Suppressor macrophage treated with lipopolysaccharide for 1 hour (primary cell): ENCODE measurements at regions not wholly inside any gene's neighbourhood (a gene's known extent, or its start where the extent isn't known, plus 50 kb on each side); places are given as distances from the start of the nearest gene placed in this dataset.
A peak's percentile ranks its signal among the peaks of the same experiment; 100 is the strongest.

Source experiments
- DNase-seq, 3 donors: peaks; one replicate each; pipeline ENCODE4 v3.0.0-alpha.2; 2020 to 2022

DNA sequence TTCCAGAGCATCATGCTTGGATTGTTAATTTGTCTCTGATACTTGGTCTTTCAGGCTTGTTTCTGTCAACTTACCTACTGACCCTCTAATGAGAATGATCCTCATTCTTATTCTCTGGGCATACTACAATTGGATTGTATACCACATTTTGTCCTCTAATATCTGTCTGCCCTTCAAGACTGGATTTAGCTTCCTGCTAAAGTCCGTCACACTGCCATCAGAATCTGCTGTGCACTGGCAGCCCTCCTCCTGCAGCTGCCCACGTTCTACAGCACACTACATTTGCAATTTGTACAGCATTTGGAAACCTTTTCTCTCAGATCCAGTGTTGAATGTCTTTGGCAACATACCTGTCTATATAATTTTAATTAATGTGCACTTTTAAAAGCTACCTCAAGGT is 183.1 kb downstream of the ZNF330 start:
- no peak for DNase-seq

DNA sequence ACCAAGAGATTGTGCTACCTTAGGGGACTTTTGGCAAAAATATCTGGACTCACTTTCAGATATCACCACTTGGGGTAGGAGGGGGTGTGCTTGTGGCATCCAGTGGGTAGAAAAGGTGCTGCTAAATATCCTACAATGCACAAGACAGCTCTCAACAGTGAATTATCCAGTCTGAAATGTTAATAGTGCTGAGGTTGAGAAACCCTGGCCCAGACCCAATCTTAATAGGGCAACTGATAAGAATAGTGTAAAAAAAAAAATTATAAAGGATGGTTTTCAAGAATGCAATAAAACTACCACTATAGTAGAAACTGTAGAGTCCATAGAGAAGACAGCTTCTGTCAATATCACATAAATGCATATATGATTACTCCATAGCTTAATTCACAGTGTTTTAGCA is 185.5 kb downstream of the ZNF330 start:
- DNase-seq, result no peak

DNA sequence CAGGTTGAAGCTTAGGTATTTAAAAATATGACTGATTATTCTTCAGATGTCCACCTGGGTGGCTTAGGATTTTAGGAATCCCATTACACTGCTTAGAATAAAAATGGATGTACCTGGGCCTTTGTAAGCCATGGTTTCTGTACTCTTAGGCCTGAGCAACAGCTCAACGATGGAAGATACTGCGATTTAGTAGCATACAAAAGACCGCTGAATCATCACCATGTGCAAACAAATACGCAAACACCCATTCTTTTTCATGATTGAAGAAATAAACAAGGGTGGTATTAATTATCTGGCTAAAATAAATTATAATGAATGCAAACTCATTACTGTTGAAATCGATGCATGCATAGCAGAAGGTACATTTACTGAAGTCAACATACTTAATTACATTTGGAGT is 188.9 kb downstream of the ZNF330 start:
- no peak for DNase-seq

DNA sequence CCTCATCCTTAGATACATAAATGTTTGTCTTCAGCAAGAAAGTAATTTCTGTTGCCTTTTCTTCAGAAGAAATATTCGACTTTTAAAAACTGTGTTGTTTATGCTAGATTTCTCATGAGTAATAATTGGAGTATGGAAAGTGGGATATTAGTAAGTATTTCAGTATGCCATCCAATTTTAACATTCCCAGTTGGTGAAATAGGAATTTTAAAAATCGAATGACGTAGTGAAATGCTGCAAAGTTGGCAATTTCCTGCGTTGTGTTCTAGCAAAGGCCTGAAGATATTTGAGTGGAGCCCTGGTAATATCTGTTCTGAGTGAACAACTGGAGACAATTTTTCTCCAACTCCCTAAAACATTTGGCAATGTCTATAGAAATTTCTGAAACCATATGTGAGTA is 190.1 kb downstream of the ZNF330 start:
- no peak for DNase-seq

DNA sequence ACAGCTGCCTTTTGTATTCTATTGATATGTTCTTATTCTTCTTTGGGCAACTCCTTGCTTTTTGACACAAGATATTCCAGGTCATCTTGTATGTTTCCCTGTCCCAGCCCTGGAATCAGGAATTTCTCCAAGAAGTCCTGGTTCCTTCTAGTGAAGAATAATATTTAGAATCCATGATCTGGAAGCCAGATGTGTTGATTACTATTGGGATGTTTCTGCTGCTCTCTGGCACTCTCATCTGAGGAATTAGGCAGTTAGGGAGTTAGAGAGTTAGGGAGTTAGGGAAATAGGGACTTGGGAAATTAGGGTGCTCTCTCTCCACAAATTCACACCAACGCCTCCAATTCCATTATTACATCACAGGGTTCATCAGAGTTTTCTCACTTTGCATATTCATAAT is 191.2 kb downstream of the ZNF330 start:
- DNase-seq, result no peak

GRCh38 chr4:141413366-141413765 is 192.7 kb downstream of the ZNF330 start:
- no peak for DNase-seq

GRCh38 chr4:141415651-141416050 is 195.0 kb downstream of the ZNF330 start:
- DNase-seq, result no peak

GRCh38 chr4:141416219-141416618 is 195.5 kb downstream of the ZNF330 start:
- DNase-seq, result no peak

GRCh38 chr4:141416677-141417363 is 196.1 kb downstream of the ZNF330 start:
- no peak for DNase-seq

DNA sequence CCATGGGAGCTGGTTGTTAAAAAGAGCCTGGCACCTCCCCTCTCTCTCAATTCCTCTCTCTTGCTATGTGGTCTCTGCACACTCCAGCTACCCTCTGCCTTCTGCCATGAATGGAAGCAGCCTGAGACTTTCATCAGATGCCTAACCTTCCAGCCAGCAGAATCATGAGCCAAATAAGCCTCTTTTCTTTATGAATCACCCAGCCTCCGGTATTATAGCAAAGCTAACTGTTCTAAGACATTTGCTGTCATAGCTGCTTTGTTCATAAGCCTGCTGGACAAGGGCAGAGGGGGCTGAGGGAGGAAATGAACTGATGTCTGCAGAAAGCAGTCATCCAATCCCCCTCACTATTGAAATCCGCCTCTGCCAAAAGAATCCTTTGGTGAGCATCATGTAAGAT is 196.7 kb downstream of the ZNF330 start:
- no peak for DNase-seq

GRCh38 chr4:141425124-141425523 is 204.4 kb downstream of the ZNF330 start:
- no peak for DNase-seq

DNA sequence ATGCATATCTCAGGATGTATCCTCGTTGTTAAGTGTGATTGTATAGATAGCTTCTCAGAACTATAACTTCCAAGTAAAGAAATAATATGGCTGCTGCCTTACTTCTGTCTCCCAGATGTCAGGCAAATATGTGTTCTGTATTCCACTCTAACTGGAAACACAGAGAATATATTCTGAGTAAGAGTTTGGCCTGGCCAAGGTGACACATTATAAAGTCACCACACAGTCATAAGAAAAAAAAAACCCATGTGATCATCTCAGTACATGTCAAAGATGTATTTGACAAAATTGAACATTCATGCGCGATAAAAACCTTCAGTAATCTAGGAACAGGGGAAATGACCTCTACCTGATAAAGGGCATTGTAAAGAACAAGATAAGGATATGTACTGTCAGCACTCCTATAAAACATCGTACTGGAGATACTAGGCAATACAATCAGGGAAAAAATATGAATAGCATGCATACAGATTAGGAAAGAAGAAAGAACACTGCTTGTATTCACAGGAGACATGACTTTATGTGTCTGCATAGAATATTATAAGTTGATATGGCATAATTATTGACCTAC is 207.1 kb downstream of the ZNF330 start:
- DNase-seq, result peak in 1 of 3 donors; percentile 9

DNA sequence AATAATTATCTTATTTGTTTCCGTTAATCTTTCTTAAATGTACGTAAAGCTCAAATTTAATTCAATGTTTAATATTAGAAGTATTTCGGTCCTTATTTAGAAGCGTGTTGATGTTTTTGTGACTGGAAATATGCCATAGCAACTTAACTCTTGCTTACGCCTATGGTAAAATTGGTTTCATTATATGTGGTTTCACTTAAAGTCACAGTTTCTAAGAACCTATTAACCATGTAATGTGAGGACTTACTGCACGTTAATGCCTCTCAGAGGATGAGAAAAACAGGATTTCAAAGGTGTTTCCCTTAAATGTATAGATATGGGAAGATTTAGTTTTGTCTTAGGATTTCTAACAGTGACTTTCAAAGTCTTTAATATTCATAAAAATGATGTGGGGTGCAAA is 206.4 kb upstream of the IL15 start:
- no peak for DNase-seq

- DNase-seq, result no peak
Measured at GRCh38 chr4:141430686-141431085, 205.7 kb upstream of the IL15 start.

- no peak for DNase-seq
Measured at GRCh38 chr4:141432000-141432712, 204.2 kb upstream of the IL15 start.

GRCh38 chr4:141435446-141436225 is 200.7 kb upstream of the IL15 start:
- no peak for DNase-seq

DNA sequence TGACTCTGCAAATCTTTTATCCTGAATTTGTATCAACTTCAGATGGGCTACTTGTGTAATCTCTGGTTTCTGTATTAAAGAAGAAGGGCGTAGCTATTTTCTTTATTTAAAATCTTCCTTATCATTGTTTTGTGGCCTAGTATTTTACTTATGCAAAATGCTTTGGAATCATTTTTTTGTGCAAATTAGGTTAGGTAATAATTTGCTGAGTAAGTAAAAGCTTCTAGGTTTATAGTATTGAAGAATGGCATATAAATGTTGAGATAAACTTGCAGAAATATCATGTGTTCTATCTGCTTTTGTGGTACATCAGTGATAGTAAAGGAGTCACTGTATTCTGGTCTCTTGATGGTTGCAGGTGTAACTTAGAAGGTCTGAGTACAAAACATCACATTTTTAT is 197.2 kb upstream of the IL15 start:
- no peak for DNase-seq

DNA sequence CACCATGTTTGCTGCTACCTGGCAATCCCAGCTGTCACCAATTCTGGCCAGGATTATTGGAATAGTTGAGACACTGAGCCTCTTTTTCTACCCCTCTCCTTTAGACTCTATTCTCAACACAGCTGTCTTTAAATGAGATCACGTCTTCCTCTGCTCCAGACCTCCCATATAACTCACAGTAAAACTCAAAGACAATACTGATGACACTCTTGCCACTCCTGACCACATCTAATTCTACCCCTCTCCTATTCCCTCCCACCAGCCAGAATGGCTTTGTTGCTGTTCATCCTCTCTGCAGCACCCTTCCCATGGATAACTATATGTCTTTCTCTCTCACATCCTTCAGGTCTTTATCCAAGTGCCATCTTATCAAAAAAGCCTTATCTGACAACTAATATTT is 188.6 kb upstream of the IL15 start:
- no peak for DNase-seq

- DNase-seq, result no peak
Measured at GRCh38 chr4:141448490-141448889, 187.9 kb upstream of the IL15 start.

- DNase-seq, result no peak
Measured at GRCh38 chr4:141449927-141450326, 186.5 kb upstream of the IL15 start.

- DNase-seq, result no peak
Measured at GRCh38 chr4:141455651-141456050, 180.7 kb upstream of the IL15 start.

- no peak for DNase-seq
Measured at GRCh38 chr4:141457653-141458052, 178.7 kb upstream of the IL15 start.

DNA sequence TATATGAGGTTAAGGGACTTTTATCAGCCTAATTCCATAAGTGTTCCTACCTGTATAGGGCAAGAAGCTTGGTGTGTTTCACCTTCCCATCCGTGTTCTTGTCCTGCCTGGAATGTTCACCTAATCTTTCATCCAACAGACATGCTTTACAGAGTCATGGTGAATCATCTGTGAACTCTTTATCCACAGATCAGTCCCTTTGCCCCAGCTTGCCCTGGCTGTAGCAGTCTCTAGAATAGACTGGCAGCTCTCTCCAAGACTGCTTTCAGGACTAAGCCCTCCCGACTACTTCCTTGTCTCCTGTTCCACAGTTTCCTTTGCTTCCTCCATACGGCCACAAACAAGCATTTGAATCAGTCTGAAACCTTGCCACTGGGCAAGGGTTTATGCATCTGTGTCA is 177.9 kb upstream of the IL15 start:
- DNase-seq, result peak in 2 of 3 donors; percentile 8 to 28

DNA sequence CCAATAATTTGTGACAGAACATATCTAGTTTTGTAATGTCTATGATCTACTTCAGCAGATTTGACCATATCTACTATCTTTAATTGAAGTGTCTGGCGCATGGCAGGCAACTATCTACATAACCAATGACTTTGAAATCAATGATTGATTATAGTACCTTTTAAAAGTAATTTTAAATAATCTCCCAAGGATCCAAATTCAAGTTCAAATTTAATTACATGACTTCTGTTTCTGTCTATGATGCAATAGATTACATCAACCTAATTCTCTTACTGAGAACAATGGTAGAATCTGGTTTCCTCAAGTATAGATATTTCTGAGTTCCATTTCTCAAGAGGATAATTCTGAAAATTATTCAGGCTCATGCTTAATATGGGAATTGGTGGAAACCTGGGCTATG is 177.4 kb upstream of the IL15 start:
- peak in 1 of 3 donors; percentile 25 for DNase-seq
